GM12872 (cell line): ENCODE measurements at regions not wholly inside any gene's neighbourhood (a gene's known extent, or its start where the extent isn't known, plus 50 kb on each side); places are given as distances from the start of the nearest gene placed in this dataset.
A peak's percentile ranks its signal among the peaks of the same experiment; 100 is the strongest.

ENCODE experiments used
- TF ChIP-seq, protein P1 (sequence below): IDR thresholded peaks from 3 replicates; pipeline ENCODE4 v1.5.1; 2011; ENCODE audit warnings: low read depth, mild to moderate bottlenecking, low read length, moderate library complexity; ENCODE audit not compliant: insufficient read depth

DNA sequence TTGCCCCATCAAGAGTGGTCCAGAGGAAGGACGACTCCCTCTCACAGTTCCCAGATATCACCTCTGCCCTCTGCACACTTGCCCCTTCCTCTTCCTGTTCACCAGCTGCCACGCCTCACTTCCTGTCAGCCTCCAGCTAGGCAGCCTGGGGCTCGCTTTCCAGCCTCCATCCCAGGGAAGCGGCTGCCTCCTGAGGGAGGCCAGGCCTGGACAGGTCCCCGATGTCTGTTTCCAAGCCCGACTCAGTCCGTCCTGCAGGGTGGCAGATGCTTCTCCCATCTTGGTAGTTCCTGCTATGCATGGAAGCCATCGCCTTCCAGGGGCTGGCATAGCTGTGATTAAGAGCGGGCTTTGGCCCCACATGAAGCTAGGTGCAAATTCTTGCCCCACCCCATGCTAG, 233.5 kb upstream of the PMEPA1 start:
- TF ChIP-seq, protein P1, sequence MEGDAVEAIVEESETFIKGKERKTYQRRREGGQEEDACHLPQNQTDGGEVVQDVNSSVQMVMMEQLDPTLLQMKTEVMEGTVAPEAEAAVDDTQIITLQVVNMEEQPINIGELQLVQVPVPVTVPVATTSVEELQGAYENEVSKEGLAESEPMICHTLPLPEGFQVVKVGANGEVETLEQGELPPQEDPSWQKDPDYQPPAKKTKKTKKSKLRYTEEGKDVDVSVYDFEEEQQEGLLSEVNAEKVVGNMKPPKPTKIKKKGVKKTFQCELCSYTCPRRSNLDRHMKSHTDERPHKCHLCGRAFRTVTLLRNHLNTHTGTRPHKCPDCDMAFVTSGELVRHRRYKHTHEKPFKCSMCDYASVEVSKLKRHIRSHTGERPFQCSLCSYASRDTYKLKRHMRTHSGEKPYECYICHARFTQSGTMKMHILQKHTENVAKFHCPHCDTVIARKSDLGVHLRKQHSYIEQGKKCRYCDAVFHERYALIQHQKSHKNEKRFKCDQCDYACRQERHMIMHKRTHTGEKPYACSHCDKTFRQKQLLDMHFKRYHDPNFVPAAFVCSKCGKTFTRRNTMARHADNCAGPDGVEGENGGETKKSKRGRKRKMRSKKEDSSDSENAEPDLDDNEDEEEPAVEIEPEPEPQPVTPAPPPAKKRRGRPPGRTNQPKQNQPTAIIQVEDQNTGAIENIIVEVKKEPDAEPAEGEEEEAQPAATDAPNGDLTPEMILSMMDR: no peak

DNA sequence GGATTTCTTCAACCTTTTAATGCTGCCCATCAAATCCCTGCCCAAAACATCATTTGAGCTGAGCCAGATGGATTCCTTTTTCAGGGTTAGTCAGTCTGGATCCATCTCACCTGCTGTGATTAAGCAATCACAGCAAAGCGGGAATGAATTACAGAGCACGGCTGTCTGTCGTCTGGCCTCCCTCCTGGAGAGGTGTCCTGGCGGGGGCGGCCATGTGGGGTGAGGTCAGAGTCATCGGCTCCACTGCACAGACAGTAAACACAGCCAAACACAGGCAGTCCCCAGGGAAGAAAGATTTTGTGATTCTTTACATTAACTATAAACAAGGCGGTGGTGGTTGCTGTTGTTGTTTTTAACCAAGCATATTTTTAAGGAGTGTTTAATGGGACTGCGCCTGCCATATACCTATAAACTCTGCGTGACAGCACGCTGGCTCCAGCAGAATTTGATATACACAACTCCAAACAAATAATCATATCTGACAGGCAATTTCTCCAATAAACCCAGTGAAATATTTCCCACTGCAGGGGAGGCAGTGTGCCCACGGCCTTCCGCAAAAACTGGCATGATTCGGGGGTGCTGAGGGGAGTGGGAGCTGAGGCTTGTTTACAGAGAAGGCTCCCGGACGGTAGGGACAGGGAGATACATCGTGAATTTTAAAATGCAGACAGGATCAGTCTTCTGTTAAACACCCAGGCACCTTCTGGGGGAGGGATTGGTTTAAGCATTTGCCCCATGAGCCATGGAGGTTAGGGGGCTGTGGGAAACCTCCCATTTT, 232.0 kb upstream of the PMEPA1 start:
- TF ChIP-seq, protein P1: no peak

DNA sequence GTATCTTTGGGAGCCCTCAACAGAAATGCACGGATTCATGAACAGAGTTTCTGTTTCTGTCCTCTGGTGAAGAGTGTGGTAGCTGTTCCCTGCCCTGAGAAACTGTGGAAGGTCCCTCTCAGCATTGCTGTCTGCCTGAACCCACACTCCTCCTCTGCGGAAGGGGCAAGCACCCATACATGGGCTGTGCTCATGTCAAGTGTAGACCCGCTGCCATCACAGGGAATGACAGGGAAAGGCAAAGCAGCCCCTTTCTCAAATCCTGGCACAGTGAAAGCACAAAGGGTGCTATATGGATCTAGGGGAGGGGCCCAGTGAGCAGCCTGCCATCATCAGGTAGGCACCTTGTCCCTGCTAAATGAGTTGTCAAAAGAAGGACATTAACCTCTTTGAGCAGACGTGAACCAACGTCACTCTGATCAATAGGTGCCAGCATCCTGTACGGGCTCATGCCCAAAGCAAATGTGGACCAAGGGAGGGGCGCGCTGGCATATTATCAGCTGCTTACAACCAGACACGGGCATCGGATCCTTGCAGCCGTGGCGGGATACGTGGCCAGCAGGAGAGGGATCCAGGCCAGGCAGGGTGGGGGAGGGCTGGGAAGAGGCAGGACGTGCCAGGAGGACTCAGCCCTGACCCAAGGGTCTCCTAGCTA, 231.2 kb upstream of the PMEPA1 start:
- TF ChIP-seq, protein P1: no peak

DNA sequence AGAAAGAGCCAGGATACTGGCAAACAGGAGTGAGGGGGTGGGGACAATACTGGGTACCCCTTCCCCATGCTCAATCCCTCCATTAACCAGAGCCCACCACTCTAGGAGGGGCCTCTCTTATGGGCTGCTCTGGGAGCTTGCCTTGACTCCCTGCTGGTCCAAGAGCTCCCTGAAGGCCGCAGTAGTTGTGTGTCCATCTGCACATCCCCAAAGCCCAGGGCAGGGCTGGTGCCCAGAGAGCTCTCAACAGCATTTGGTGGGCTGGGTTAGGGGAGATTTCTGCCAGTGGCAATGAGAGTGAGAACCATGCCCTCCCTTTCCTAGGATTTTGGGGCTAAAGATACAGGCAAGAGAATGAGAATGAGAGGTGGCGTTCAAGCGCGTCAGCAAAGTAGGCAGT, 230.6 kb upstream of the PMEPA1 start:
- TF ChIP-seq, protein P1: no peak

DNA sequence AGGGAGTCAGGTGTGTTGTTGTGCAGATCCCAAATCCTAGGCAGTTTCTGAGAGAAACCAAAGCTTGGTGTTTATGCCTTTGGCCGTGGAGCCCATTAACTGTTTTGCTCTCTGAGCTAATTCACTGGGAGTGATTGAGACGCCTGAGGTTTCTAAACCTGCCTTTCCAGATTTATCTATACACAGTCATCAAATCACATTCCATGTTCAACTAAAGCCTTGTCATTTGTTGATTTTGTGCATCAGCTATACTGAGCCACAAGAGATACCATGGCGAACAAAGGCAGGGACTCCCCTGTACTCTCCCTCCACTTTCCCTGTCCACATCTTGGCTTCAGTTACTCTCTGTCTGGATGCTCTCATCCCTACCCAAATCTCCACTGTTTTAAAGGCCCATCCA, 229.7 kb upstream of the PMEPA1 start:
- TF ChIP-seq, protein P1: no peak

DNA sequence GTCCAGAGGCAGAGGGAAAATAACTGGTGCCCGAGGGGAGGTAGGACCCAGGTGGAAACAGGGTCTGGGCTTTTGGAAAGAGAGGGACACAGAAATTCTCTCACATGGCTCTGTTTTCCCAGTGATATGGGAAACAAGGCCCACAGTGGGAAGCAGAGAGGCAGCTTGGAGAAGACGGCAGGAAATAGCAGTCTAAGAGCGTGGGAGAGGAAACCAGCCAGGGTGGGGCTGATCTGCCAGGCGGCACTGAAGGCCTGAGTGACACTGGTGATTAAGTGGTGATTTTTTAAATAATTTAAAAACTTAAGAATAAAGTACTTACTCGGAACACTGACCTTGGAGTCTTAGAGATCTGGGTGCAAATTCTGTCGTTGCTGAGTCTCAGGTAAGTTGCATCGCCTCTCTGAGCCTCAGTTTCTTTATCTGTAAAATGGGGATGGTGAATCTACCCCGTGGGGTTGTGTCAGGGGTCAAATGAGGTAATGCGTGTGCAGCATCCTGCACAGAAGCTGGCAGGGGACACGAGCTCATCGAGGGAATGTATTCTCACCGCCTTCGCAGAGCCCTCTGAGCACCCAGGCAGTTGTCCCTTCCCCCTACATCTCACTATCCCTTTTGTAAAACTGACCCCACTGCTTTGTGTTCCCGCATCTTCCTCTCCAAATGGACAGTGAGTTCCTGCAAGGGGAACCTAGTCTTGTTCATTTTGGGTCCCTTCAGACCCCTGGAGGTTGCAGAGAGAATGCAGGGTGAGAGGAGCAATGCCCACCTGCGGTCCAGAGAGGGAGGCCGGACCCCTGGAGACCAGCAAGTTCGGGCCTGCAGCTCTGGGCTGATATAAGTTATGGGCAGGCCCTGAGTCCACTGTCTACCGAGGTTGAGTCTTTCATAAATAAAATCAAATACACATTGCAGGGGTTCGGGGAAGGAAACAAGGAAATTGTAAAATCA, 228.6 kb upstream of the PMEPA1 start:
- TF ChIP-seq, protein P1: peak; percentile 27; the same call in 1 of the 3 replicates
